ENCODE measurements at regions not wholly inside any gene's neighbourhood (a gene's known extent, or its start where the extent isn't known, plus 50 kb on each side); places are given as distances from the start of the nearest gene placed in this dataset.

DNA sequence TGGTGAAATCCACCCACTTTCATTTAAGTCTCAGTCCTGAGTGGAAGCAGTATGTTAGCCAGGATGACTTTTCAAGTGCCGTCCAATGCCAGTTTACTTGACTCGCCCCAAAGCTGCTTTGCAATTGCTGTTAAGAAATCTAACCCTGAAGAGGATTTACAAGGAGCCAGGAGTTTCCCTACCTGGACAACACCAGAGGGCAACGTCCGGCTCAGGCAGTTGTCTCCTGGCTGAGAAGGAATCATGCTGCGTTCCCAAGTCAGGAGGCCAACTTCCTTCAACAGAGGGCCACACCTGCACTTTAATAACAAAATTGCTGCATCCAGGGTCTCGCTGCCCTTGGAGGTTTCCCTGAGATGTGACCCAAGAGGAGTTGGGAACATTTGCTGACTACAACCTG lies 65.8 kb downstream of the BOD1 start:
- TF ChIP-seq, protein P1, sequence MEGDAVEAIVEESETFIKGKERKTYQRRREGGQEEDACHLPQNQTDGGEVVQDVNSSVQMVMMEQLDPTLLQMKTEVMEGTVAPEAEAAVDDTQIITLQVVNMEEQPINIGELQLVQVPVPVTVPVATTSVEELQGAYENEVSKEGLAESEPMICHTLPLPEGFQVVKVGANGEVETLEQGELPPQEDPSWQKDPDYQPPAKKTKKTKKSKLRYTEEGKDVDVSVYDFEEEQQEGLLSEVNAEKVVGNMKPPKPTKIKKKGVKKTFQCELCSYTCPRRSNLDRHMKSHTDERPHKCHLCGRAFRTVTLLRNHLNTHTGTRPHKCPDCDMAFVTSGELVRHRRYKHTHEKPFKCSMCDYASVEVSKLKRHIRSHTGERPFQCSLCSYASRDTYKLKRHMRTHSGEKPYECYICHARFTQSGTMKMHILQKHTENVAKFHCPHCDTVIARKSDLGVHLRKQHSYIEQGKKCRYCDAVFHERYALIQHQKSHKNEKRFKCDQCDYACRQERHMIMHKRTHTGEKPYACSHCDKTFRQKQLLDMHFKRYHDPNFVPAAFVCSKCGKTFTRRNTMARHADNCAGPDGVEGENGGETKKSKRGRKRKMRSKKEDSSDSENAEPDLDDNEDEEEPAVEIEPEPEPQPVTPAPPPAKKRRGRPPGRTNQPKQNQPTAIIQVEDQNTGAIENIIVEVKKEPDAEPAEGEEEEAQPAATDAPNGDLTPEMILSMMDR (IDR thresholded peaks at IDR 0.05): no peak
- POLR2A ChIA-PET: no interaction called here
- intact Hi-C loops (cut with micrococcal nuclease): no loop called here
- Mint-ChIP-seq H3K27ac (no peak overlapping the region), H3K4me3 (no peak overlapping the region), H3K27me3 (peaks cover 6% of the 10 kb centered on the region), H3K4me1 (ENCODE audit: low read depth) (no peaks in the 10 kb centered on the region), H3K36me3 (ENCODE audit: low read depth) (no peaks in the 10 kb centered on the region), H3K9me3 (no peaks in the 10 kb centered on the region)
- DNase-seq (no peak), ATAC-seq (no peak)
- CTCF ChIA-PET: interaction anchor here (1.3 kb wide), 1 partner anchor 22 kb away, joined by 3 read pairs; no protein-coding TSS in a partner anchor

DNA sequence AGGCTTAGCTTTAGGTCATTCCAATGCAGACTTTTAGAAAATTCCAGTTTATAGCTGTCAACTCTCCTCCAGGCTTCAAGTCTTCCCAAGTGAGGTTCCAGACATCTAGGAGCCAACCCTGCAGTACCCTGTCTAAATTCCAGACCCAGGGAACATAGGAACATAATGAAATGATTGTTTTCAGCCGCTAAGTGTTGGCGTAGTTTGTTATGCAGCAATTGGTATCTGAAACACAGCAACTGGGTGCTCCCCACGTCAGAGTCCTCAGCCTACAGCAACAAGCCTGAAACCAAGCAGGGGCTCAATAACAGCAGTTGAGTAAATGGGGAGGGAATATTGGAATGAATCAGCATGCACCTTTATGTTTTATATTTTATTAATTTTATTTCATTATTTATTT lies 66.8 kb downstream of the BOD1 start:
- ATAC-seq: no peak
- no peaks in the 10 kb centered on the region for H3K4me1 Mint-ChIP-seq (ENCODE audit: low read depth)
- no peaks in the 10 kb centered on the region for H3K9me3 Mint-ChIP-seq
- POLR2A ChIA-PET: no interaction called here
- TF ChIP-seq, protein P1 (IDR thresholded peaks at IDR 0.05): no peak
- H3K4me3 Mint-ChIP-seq: no peak overlapping the region
- intact Hi-C loops (cut with micrococcal nuclease): no loop called here
- CTCF ChIA-PET: interaction anchor here (1.3 kb wide), 1 partner anchor 23 kb away, joined by 3 read pairs; no protein-coding TSS in a partner anchor
- H3K27ac Mint-ChIP-seq: no peak overlapping the region
- H3K27me3 Mint-ChIP-seq: peaks cover 6% of the 10 kb centered on the region
- no peaks in the 10 kb centered on the region for H3K36me3 Mint-ChIP-seq (ENCODE audit: low read depth)
- DNase-seq: no peak

DNA sequence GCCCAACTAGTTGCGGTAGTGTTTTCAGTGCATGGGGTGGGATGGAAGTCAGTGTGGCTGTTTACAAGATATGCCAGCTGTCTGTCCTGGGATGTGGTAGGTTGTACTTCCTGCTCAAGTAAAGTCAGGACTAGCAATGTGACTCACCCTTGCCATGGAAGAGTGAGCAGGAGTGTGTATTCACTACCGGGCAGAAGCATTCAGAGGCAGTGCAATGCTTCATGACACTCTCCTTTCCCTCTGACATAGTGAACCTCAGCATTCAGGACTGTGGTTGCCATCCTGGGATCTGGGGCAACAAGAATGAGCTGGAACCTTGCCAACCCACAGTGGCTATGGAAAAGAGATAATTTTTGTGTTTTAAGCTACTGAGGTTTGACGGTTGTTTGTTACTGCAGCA lies 68.9 kb downstream of the BOD1 start:
- Mint-ChIP-seq H3K4me3 (no peak overlapping the region), H3K4me1 (ENCODE audit: low read depth) (no peaks in the 10 kb centered on the region), H3K27me3 (peaks cover 6% of the 10 kb centered on the region), H3K27ac (no peak overlapping the region), H3K36me3 (ENCODE audit: low read depth) (no peaks in the 10 kb centered on the region), H3K9me3 (no peaks in the 10 kb centered on the region)
- ATAC-seq (no peak), DNase-seq (no peak)
- TF ChIP-seq, protein P1 (IDR thresholded peaks at IDR 0.05): no peak
- intact Hi-C loops (cut with micrococcal nuclease): no loop called here
- POLR2A ChIA-PET: no interaction called here
- CTCF ChIA-PET: interaction anchor here (1.4 to 2.0 kb wide), 2 partner anchors 25 to 34 kb away, joined by 3 to 6 read pairs; no protein-coding TSS in a partner anchor

DNA sequence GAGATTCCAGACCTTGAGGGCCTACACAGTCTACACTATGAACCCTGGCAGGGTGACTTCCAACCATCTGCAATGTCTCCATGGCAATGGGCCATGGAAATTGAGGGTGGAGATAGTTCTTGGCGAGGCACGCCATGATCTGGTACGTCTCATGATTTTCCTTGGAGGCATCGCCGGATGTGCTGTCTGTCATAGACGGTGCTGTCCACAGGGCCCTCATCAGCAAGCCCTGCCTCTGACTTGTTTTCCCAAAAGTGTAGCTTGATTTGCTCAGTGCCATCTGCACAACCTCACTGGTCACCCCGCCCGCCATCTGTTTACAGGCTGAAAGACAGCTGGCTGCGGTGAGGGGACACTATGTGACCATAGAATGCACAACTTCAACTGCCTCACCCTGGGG lies 73.5 kb downstream of the BOD1 start:
- H3K4me1 Mint-ChIP-seq (ENCODE audit: low read depth): no peaks in the 10 kb centered on the region
- ChIA-PET POLR2A (no interaction called here), CTCF (interaction anchor here (1.1 to 1.2 kb wide), 2 partner anchors 30 to 430 kb away, joined by 3 to 4 read pairs; no protein-coding TSS in a partner anchor)
- no peaks in the 10 kb centered on the region for H3K36me3 Mint-ChIP-seq (ENCODE audit: low read depth)
- no peak for DNase-seq
- peaks cover 2% of the 10 kb centered on the region for H3K27me3 Mint-ChIP-seq
- no peak for ATAC-seq
- intact Hi-C loops (cut with micrococcal nuclease): no loop called here
- H3K4me3 Mint-ChIP-seq: no peak overlapping the region
- no peak overlapping the region for H3K27ac Mint-ChIP-seq
- TF ChIP-seq, protein P1 (IDR thresholded peaks at IDR 0.05): no peak
- no peaks in the 10 kb centered on the region for H3K9me3 Mint-ChIP-seq

DNA sequence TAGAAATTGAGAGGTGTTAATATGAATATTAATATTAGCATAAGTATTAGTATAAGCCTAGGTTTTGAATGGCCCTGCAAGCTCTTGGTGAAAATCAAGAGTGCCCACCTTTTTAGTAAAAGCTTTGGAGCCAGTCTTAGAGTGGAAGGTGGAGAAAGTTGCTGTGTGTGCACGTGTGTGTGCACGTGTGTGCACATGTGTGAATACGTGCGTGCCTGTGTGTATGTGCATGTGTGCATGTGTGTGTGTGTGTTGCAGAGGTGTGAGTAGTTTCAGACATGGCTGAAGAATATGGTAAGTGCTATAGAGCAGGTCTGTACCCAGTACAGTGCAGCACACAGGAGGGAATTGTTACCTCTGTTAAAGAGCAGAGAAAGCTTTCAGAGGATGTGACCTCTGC lies 74.3 kb downstream of the BOD1 start:
- H3K27me3 Mint-ChIP-seq: peaks cover 4% of the 10 kb centered on the region
- POLR2A ChIA-PET: no interaction called here

More for the DNA sequence above, 74.3 kb downstream of the BOD1 start:
- Mint-ChIP-seq H3K27ac (no peak overlapping the region), H3K36me3 (ENCODE audit: low read depth) (no peaks in the 10 kb centered on the region), H3K9me3 (no peaks in the 10 kb centered on the region), H3K4me3 (no peak overlapping the region), H3K4me1 (ENCODE audit: low read depth) (no peaks in the 10 kb centered on the region)
- intact Hi-C loops (cut with micrococcal nuclease): no loop called here
- TF ChIP-seq, protein P1 (IDR thresholded peaks at IDR 0.05): no peak
- CTCF ChIA-PET: interaction anchor here (1.2 kb wide), 1 partner anchor 431 kb away, joined by 3 read pairs; no protein-coding TSS in a partner anchor
- no peak for DNase-seq
- ATAC-seq: no peak
